Naive thymus-derived CD4-positive, alpha-beta T cell (primary cell): ENCODE measurements at regions not wholly inside any gene's neighbourhood (a gene's known extent, or its start where the extent isn't known, plus 50 kb on each side); places are given as distances from the start of the nearest gene placed in this dataset.

Source experiments
- ATAC-seq: fragments of 150-1000 bp; cut with Tn5 transposase; 2 replicates; pipeline ENCODE4 v1.10.0; 2021; ENCODE audit warnings: mild to moderate bottlenecking, moderate library complexity
- CTCF ChIA-PET: fragments of 350-600 bp; sonication (Branson Sonifier 250); formaldehyde crosslinking; loops from one replicate; lab custom pipeline; 2021; ENCODE audit warnings: antibody characterized with exemption; lab: Charles Lee
- POLR2A ChIA-PET: fragments of 350-600 bp; sonication (Branson Sonifier 250); formaldehyde crosslinking; loops from one replicate; lab custom pipeline; 2021; ENCODE audit warnings: antibody characterized with exemption, inconsistent platforms; lab: Charles Lee
- DNase-seq, 9 donors: peaks; one replicate each; pipeline versions ENCODE4 v3.0.0 to v3.0.0-alpha.2; 2020 to 2022; ENCODE audit warnings: mixed read lengths in 1 of 9
- H3K27ac ChIP-seq: one replicate; pipeline ENCODE4 v1.7.0; 2013; ENCODE audit warnings: mild to moderate bottlenecking, low read depth, low read length, moderate library complexity
- H3K27me3 ChIP-seq, 2 donors: one replicate each; pipeline ENCODE4 v1.7.0; 2013; ENCODE audit warnings: low read length in 2 of 2, mild to moderate bottlenecking in 2 of 2, moderate library complexity in 2 of 2; ENCODE audit not compliant: control insufficient read depth in 2 of 2, insufficient read depth in 2 of 2
- H3K36me3 ChIP-seq, 3 experiments: 1 replicate in 2 of 3; 2 replicates in 1 of 3; pipeline ENCODE4 v1.7.0; 2013; ENCODE audit warnings: low read length in 3 of 3, mild to moderate bottlenecking in 3 of 3, moderate library complexity in 1 of 3; ENCODE audit not compliant: insufficient read depth in 3 of 3, control insufficient read depth in 2 of 3
- H3K4me1 ChIP-seq, 2 donors: one replicate each; pipeline ENCODE4 v1.7.0; 2013; ENCODE audit warnings: low read length in 2 of 2, mild to moderate bottlenecking in 2 of 2, moderate library complexity in 1 of 2; ENCODE audit not compliant: control insufficient read depth in 2 of 2, insufficient read depth in 2 of 2
- H3K4me3 ChIP-seq: 2 replicates; pipeline ENCODE4 v1.7.0; 2013; ENCODE audit warnings: mild to moderate bottlenecking, low read length
- H3K9me3 ChIP-seq, 3 experiments: 1 replicate in 2 of 3; 2 replicates in 1 of 3; pipeline ENCODE4 v1.7.0; 2013; ENCODE audit warnings: low read length in 3 of 3; ENCODE audit not compliant: control insufficient read depth in 2 of 3
- H3K27ac Mint-ChIP-seq, 9 donors: one replicate each; pipeline ENCODE4 v1.8.0; 2020 to 2022; ENCODE audit warnings: mixed read lengths in 9 of 9, mild to moderate bottlenecking in 8 of 9, moderate library complexity in 5 of 9, inconsistent platforms in 2 of 9
- H3K27me3 Mint-ChIP-seq, 5 donors: one replicate each; pipeline ENCODE4 v1.8.0; 2021 to 2022; ENCODE audit warnings: mixed read lengths in 5 of 5, mild to moderate bottlenecking in 1 of 5
- H3K36me3 Mint-ChIP-seq, 5 donors: one replicate each; pipeline ENCODE4 v1.8.0; 2020 to 2022; ENCODE audit warnings: mixed read lengths in 5 of 5, mild to moderate bottlenecking in 3 of 5, inconsistent platforms in 1 of 5
- H3K4me1 Mint-ChIP-seq, 7 donors: one replicate each; pipeline ENCODE4 v1.8.0; 2020 to 2022; ENCODE audit warnings: mixed read lengths in 7 of 7, mild to moderate bottlenecking in 3 of 7, inconsistent platforms in 1 of 7
- H3K4me3 Mint-ChIP-seq, 10 donors: one replicate each; pipeline ENCODE4 v1.8.0; 2020 to 2022; ENCODE audit warnings: mild to moderate bottlenecking in 10 of 10, mixed read lengths in 10 of 10, moderate library complexity in 6 of 10, inconsistent platforms in 2 of 10
- H3K9me3 Mint-ChIP-seq, 11 donors: one replicate each; pipeline ENCODE4 v1.8.0; 2020 to 2022; ENCODE audit warnings: mixed read lengths in 11 of 11, mild to moderate bottlenecking in 4 of 11, inconsistent platforms in 1 of 11, moderate library complexity in 1 of 11
- intact Hi-C, 2 donors: fragments of 100-400 bp; cut with micrococcal nuclease; formaldehyde crosslinking; loops; one replicate each; pipeline ENCODE4 v1.15.1; 2023

DNA sequence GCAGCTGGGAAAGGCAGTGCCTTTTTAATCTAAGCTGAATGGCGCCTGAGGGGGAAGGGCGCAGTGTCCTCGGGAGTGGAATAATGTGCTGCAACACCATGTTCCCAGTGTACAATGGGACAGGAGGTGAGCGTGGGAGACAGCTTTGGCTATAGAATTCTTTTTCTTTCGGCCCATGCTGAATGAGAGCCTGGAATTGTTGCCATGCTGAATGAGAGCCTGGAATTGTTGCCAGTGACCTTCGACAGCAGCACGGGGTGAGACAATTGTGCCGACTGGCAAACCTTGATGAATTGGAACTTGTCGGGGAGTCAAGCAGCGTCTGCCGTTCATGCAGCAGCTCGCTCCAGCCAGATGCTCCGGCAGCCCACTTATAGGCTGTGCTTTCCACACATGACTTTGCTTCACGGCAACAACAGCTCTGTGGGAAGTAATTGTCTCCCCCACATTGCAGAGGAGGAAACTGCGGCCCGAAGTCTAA lies 141.4 kb upstream of the E2F8 start:
- DNase-seq (no peak), ATAC-seq (no peak)
- H3K36me3 Mint-ChIP-seq = no peaks in the 10 kb centered on the region
- no peak overlapping the region for H3K27ac Mint-ChIP-seq
- no peak overlapping the region for H3K4me3 Mint-ChIP-seq
- Histone ChIP-seq H3K36me3 (no peaks in the 10 kb centered on the region), H3K4me3 (no peak overlapping the region), H3K4me1 (no peaks in the 10 kb centered on the region), H3K9me3 (no peaks in the 10 kb centered on the region), H3K27ac (no peak overlapping the region), H3K27me3 (peaks cover 0 to under 1% of the 10 kb centered on the region in 2 donors)
- intact Hi-C loops = no loop called here
- H3K4me1 Mint-ChIP-seq = no peaks in the 10 kb centered on the region
- peaks cover 7 to 45% (median 20%) of the 10 kb centered on the region in 5 donors for H3K27me3 Mint-ChIP-seq
- POLR2A ChIA-PET = no interaction called here
- CTCF ChIA-PET = no interaction called here
- peaks cover 0 to 4% (median 0%) of the 10 kb centered on the region in 11 donors for H3K9me3 Mint-ChIP-seq

DNA sequence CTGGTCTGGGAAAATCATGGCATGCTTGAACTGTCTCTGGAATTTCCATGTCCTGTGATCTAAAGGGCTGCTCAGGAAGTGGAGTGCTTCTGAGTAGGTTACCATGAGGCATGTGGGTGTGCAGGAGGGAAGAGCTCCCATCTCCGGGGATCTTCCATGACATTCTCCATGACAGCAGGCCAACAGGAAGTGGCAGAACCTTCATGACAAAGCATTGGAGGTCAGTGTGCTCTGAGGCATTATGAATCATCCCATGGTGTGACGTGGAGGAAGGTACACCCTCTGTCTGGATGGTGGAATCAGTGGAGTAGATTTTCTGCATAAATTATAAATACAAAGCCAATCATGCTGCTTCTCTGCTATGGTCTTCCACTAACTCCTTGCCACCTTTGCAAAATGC lies 139.6 kb upstream of the E2F8 start:
- ChIA-PET POLR2A (no interaction called here), CTCF (no interaction called here)
- Mint-ChIP-seq H3K36me3 (no peaks in the 10 kb centered on the region), H3K27me3 (peaks cover 0 to 60% (median 28%) of the 10 kb centered on the region in 5 donors), H3K27ac (no peak overlapping the region), H3K9me3 (peaks cover 0 to 2% (median 0%) of the 10 kb centered on the region in 11 donors), H3K4me1 (no peaks in the 10 kb centered on the region), H3K4me3 (no peak overlapping the region)
- DNase-seq (no peak), ATAC-seq (no peak)
- H3K4me3 ChIP-seq = no peak overlapping the region
- no peaks in the 10 kb centered on the region for H3K36me3 ChIP-seq
- no peaks in the 10 kb centered on the region for H3K9me3 ChIP-seq
- no peaks in the 10 kb centered on the region for H3K4me1 ChIP-seq
- intact Hi-C loops = no loop called here
- no peak overlapping the region for H3K27ac ChIP-seq
- H3K27me3 ChIP-seq = no peaks in the 10 kb centered on the region

DNA sequence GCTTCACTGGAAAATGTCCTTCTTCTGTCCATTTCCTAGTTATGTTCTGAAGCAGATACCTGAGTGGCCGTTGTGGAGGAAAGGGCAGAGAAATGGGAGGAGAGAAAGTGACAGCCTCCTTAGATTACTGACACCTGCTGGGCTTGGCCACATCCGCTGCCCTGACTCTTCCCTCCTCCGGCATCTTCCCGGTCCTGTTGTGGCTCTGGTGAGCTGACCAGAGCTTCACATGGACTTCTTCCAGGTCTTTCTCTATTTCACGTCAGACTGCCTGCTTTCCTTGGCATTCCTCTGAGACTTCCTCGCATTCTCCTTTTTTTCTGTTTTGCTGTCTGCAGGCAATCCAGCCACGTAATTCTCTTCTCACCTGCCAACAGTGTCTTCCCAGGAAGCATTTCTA lies 138.7 kb upstream of the E2F8 start:
- CTCF ChIA-PET = no interaction called here
- intact Hi-C loops = no loop called here
- H3K27ac Mint-ChIP-seq = peak overlapping the region in 1 of 9 donors; percentile 52

DNA sequence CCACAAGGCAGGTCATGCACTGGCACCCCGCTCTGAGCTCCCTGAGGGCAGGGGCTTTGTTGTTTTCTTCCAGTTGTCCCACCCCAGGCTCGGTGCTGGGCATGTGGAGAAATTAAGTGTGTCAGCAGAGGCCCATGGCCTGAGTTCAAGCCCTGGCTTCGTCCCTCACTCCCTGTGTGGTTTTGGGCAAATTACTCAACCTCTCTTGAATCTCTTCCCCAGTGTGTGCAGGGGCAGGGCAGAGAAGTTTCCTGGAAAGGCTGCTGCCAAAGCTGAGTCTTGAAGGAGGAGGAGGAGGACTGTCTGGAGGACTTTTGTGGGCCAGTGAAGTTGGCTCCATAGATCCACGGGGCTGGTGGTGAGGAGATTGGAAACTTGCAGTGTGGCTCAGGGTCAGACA lies 138.1 kb upstream of the E2F8 start:
- ATAC-seq (no peak), DNase-seq (no peak)
- ChIA-PET POLR2A (no interaction called here), CTCF (no interaction called here)
- H3K27me3 ChIP-seq = no peaks in the 10 kb centered on the region
- Mint-ChIP-seq H3K4me1 (no peaks in the 10 kb centered on the region), H3K27ac (no peak overlapping the region), H3K27me3 (peaks cover 3 to 71% (median 35%) of the 10 kb centered on the region in 5 donors), H3K36me3 (no peaks in the 10 kb centered on the region), H3K9me3 (peaks cover 0 to 3% (median 0%) of the 10 kb centered on the region in 11 donors), H3K4me3 (no peak overlapping the region)
- H3K36me3 ChIP-seq = no peaks in the 10 kb centered on the region
- no peaks in the 10 kb centered on the region for H3K4me1 ChIP-seq
- intact Hi-C loops = no loop called here
- H3K4me3 ChIP-seq = no peak overlapping the region
- H3K27ac ChIP-seq = no peak overlapping the region
- H3K9me3 ChIP-seq = no peaks in the 10 kb centered on the region

More for the DNA sequence above, 138.7 kb upstream of the E2F8 start:
- H3K4me3 ChIP-seq = no peak overlapping the region
- H3K4me1 Mint-ChIP-seq = no peaks in the 10 kb centered on the region
- DNase-seq = no peak
- POLR2A ChIA-PET = no interaction called here
- no peaks in the 10 kb centered on the region for H3K9me3 ChIP-seq
- peaks cover 0 to 3% (median 0%) of the 10 kb centered on the region in 11 donors for H3K9me3 Mint-ChIP-seq
- ATAC-seq = no peak
- H3K36me3 ChIP-seq = no peaks in the 10 kb centered on the region
- peaks cover 3 to 69% (median 34%) of the 10 kb centered on the region in 5 donors for H3K27me3 Mint-ChIP-seq
- H3K36me3 Mint-ChIP-seq = no peaks in the 10 kb centered on the region
- no peaks in the 10 kb centered on the region for H3K4me1 ChIP-seq
- no peak overlapping the region for H3K27ac ChIP-seq
- H3K27me3 ChIP-seq = no peaks in the 10 kb centered on the region
- no peak overlapping the region for H3K4me3 Mint-ChIP-seq

DNA sequence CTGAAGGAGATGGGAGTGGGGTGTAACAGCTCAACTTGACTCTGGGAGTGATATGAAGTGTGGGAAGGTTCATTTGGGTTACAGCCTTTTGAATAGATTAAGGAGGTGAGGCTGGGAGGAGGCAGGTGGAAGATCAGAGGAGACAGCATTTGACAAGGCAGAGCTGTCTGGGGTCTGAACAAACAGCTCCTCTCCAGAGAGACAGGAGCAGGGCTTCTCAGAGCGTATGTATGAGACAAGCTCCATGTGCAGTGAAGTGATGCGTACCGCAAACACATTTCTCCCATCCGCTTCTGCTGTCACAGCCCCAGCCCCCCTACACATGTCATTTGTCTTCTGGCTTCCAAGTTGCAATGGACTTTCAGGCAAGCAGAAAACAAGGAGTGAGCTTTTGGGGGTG lies 137.1 kb upstream of the E2F8 start:
- CTCF ChIA-PET = no interaction called here
- Histone ChIP-seq H3K36me3 (no peaks in the 10 kb centered on the region), H3K27me3 (no peaks in the 10 kb centered on the region), H3K4me1 (no peaks in the 10 kb centered on the region), H3K27ac (no peak overlapping the region), H3K4me3 (no peak overlapping the region), H3K9me3 (no peaks in the 10 kb centered on the region)
- peaks cover 9 to 78% (median 39%) of the 10 kb centered on the region in 5 donors for H3K27me3 Mint-ChIP-seq
- ATAC-seq = no peak
- H3K9me3 Mint-ChIP-seq = peaks cover 0 to 3% (median 0%) of the 10 kb centered on the region in 11 donors
- POLR2A ChIA-PET = no interaction called here
- no peak overlapping the region for H3K27ac Mint-ChIP-seq
- H3K4me1 Mint-ChIP-seq = no peaks in the 10 kb centered on the region
- intact Hi-C loops = no loop called here
- no peaks in the 10 kb centered on the region for H3K36me3 Mint-ChIP-seq
- no peak overlapping the region for H3K4me3 Mint-ChIP-seq
- DNase-seq = no peak

DNA sequence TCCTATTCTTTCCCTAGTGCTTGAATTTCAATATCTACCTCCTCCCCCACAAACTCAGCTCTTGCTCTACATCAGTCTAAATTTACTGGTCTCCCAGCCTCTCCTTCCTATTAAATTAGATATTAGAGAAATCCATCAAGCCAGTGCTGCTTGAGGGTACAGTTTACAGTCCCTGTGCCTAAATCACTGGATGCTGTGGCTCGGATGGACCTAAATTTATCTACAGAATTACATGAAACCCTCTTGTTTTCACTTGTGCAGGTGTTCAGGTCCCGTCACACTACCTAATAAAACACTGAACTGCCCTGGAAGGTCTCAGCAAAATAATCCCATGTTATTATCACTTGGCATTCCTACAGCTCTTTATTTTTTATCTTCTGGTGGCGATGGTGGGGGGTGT lies 134.7 kb upstream of the E2F8 start:
- Histone ChIP-seq H3K4me3 (no peak overlapping the region), H3K27me3 (no peaks in the 10 kb centered on the region), H3K9me3 (no peaks in the 10 kb centered on the region), H3K27ac (no peak overlapping the region), H3K36me3 (no peaks in the 10 kb centered on the region), H3K4me1 (no peaks in the 10 kb centered on the region)
- Mint-ChIP-seq H3K36me3 (no peaks in the 10 kb centered on the region), H3K9me3 (peaks cover 0 to 3% (median 0%) of the 10 kb centered on the region in 11 donors), H3K27ac (no peak overlapping the region), H3K4me3 (no peak overlapping the region), H3K27me3 (peaks cover 14 to 66% (median 29%) of the 10 kb centered on the region in 5 donors), H3K4me1 (no peaks in the 10 kb centered on the region)
- ATAC-seq = no peak
- DNase-seq = no peak
- intact Hi-C loops = no loop called here
- POLR2A ChIA-PET = no interaction called here
- CTCF ChIA-PET = no interaction called here

DNA sequence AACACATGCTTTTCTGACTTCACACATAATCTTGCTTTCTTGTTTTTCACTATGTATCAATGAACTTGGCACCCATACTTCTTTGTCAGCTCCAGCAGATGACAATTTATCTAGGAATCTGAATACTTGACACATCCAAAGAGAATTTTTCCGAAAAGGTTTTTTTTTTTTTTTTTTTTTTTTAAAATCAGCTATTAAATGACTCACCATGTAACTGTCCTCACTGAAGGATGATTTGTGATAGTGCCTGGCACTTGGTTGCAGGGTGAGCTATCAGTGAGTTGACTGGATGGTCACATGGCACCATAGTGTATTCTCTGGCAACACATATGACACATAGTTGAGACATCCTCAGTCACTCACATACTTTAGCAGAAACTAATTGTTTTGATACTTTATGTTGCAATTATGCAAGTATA lies 133.4 kb upstream of the E2F8 start:
- Histone ChIP-seq H3K36me3 (no peaks in the 10 kb centered on the region), H3K9me3 (no peaks in the 10 kb centered on the region), H3K4me3 (no peak overlapping the region), H3K27me3 (no peaks in the 10 kb centered on the region), H3K27ac (no peak overlapping the region), H3K4me1 (no peaks in the 10 kb centered on the region)
- intact Hi-C loops = no loop called here
- Mint-ChIP-seq H3K27me3 (peaks cover 19 to 57% (median 30%) of the 10 kb centered on the region in 5 donors), H3K4me1 (no peaks in the 10 kb centered on the region), H3K36me3 (no peaks in the 10 kb centered on the region), H3K27ac (no peak overlapping the region), H3K4me3 (no peak overlapping the region), H3K9me3 (peaks cover 0 to 7% (median 0%) of the 10 kb centered on the region in 11 donors)
- ATAC-seq (no peak), DNase-seq (no peak)
- ChIA-PET POLR2A (no interaction called here), CTCF (no interaction called here)
